Endothelial cell of umbilical vein (primary cell): ENCODE measurements at regions not wholly inside any gene's neighbourhood (a gene's known extent, or its start where the extent isn't known, plus 50 kb on each side); places are given as distances from the start of the nearest gene placed in this dataset.

Experiments used
- BruUV-seq: library from RNA; stranded (reverse); fragments of 400-500 nt; replicated peaks from 2 replicates; lab custom pipeline; 2021; lab: Mats Ljungman, UMichigan
- CTCF ChIA-PET: fragments of 300-600, 350-600 bp; sonication (Branson Sonifier 250); formaldehyde crosslinking; loops from one replicate; lab custom pipeline; 2021; ENCODE audit warnings: antibody characterized with exemption, inconsistent platforms; lab: Charles Lee
- POLR2A ChIA-PET: fragments of 300-600, 350-600 bp; sonication (Branson Sonifier 250); formaldehyde crosslinking; loops from one replicate; lab custom pipeline; 2021; ENCODE audit warnings: antibody characterized with exemption, inconsistent platforms; lab: Charles Lee
- DNase-seq: peaks from one replicate; pipeline ENCODE4 v3.0.0-alpha.2; 2011; ENCODE audit warnings: low read depth, low spot score
- FAIRE-seq: peaks from 2 replicates; lab custom pipeline; 2011; peaks lifted over from hg19 to GRCh38; lab: Jason Lieb, UNC
- H2AFZ ChIP-seq: 2 replicates; pipeline ENCODE4 v1.6.0; 2012; ENCODE audit warnings: low read depth, low read length, control low read depth, inconsistent platforms
- H3K27ac ChIP-seq: 2 replicates; pipeline ENCODE4 v1.5.1; 2011; ENCODE audit warnings: low read depth, mild to moderate bottlenecking, control low read depth, low read length, moderate library complexity; ENCODE audit not compliant: insufficient read depth
- H3K27me3 ChIP-seq, 2 experiments: 2 replicates each; pipeline versions ENCODE4 v1.6.0 to v1.6.1; 2011; ENCODE audit warnings: low read length in 2 of 2, mixed read lengths in 1 of 2; ENCODE audit not compliant: control insufficient read depth in 2 of 2, insufficient read depth in 2 of 2
- H3K36me3 ChIP-seq, 2 experiments: 2 replicates in 1 of 2; 3 replicates in 1 of 2; pipeline ENCODE4 v1.5.1; 2011; ENCODE audit warnings: low read length in 2 of 2, mild to moderate bottlenecking in 1 of 2, moderate library complexity in 1 of 2; ENCODE audit not compliant: control insufficient read depth in 2 of 2, insufficient read depth in 2 of 2; ENCODE audit errors: extremely low read depth in 1 of 2
- H3K4me1 ChIP-seq: 3 replicates; pipeline ENCODE4 v1.5.1; 2011; ENCODE audit warnings: mild to moderate bottlenecking, low read length; ENCODE audit not compliant: control insufficient read depth, insufficient read depth; ENCODE audit errors: extremely low read depth
- H3K4me2 ChIP-seq: 2 replicates; pipeline ENCODE4 v1.6.1; 2011; ENCODE audit warnings: low read length, control low read depth, mixed read lengths; ENCODE audit not compliant: insufficient read depth
- H3K4me3 ChIP-seq, 3 experiments: fragments of 200-600 bp in 1 of 3; sonication (generic), shearing (Covaris generic) in 1 of 3; replicated peaks in 1 of 3; 2 replicates each; pipeline ENCODE4 v1.5.1; 2011 to 2016; ENCODE audit warnings: control low read depth in 3 of 3, low read length in 3 of 3, mild to moderate bottlenecking in 2 of 3, inconsistent platforms in 1 of 3, low read depth in 1 of 3, moderate library complexity in 1 of 3; ENCODE audit not compliant: insufficient read depth in 1 of 3
- H3K79me2 ChIP-seq: 2 replicates; pipeline ENCODE4 v1.6.0; 2012; ENCODE audit warnings: low read length, inconsistent platforms; ENCODE audit not compliant: control insufficient read depth, insufficient read depth
- H3K9ac ChIP-seq: replicated peaks from 2 replicates; pipeline ENCODE3; 2011; ENCODE audit warnings: low read length, control low read depth; ENCODE audit not compliant: insufficient read depth; ENCODE audit errors: extremely low read depth
- H3K9me1 ChIP-seq: replicated peaks from 3 replicates; pipeline ENCODE4 v1.6.0; 2011; ENCODE audit warnings: mild to moderate bottlenecking, low read length; ENCODE audit not compliant: control insufficient read depth, insufficient read depth; ENCODE audit errors: extremely low read depth
- H3K9me3 ChIP-seq: replicated peaks from 2 replicates; pipeline ENCODE4 v1.5.1; 2012; ENCODE audit warnings: low read length, inconsistent platforms; ENCODE audit not compliant: control insufficient read depth, insufficient read depth
- H4K20me1 ChIP-seq: replicated peaks from 2 replicates; pipeline ENCODE3; 2011; ENCODE audit warnings: mild to moderate bottlenecking, low read length; ENCODE audit not compliant: control insufficient read depth, insufficient read depth; ENCODE audit errors: extremely low read depth
- CTCF ChIP-seq, 2 donors: IDR thresholded peaks; 1 replicate in 1 of 2; 2 replicates in 1 of 2; pipeline ENCODE4 v1.5.1; 2011; ENCODE audit warnings: low read length in 2 of 2, mild to moderate bottlenecking in 2 of 2, moderate library complexity in 2 of 2, control low read depth in 1 of 2, inconsistent platforms in 1 of 2, low read depth in 1 of 2; ENCODE audit not compliant: insufficient read depth in 1 of 2; ENCODE audit errors: extremely low read depth in 1 of 2
- EZH2 ChIP-seq: IDR thresholded peaks from 2 replicates; pipeline ENCODE4 v1.6.1; 2012; ENCODE audit warnings: borderline replicate concordance, low read depth, mild to moderate bottlenecking, moderate library complexity, low read length, inconsistent platforms; ENCODE audit not compliant: severe bottlenecking
- FOS ChIP-seq: IDR thresholded peaks from 2 replicates; pipeline ENCODE4 v1.6.1; 2011; ENCODE audit warnings: mild to moderate bottlenecking, low read length, moderate library complexity, borderline replicate concordance; ENCODE audit not compliant: insufficient read depth
- GATA2 ChIP-seq: IDR thresholded peaks from 2 replicates; pipeline ENCODE4 v1.7.0; 2011; ENCODE audit warnings: low read depth, mild to moderate bottlenecking, moderate library complexity, mixed read lengths, low read length; ENCODE audit not compliant: insufficient read length, insufficient read depth
- JUN ChIP-seq: IDR thresholded peaks from 2 replicates; pipeline ENCODE4 v1.6.1; 2011; ENCODE audit warnings: borderline replicate concordance, low read depth; ENCODE audit not compliant: insufficient read length, insufficient read depth
- MAX ChIP-seq: IDR thresholded peaks from 2 replicates; pipeline ENCODE4 v1.6.1; 2011; ENCODE audit not compliant: insufficient read depth, insufficient read length
- MYC ChIP-seq: IDR thresholded peaks from one replicate; pipeline ENCODE4 v1.6.1; 2011; ENCODE audit warnings: mild to moderate bottlenecking, low read depth, low read length
- POLR2A ChIP-seq: IDR thresholded peaks from 2 replicates; pipeline ENCODE4 v1.6.1; 2012; ENCODE audit warnings: low read depth, mild to moderate bottlenecking, control low read depth, low read length
- POLR2AphosphoS5 ChIP-seq: IDR thresholded peaks from 2 replicates; pipeline ENCODE4 v1.6.1; 2012; ENCODE audit warnings: low read depth, mild to moderate bottlenecking, control low read depth, low read length, moderate library complexity; ENCODE audit not compliant: insufficient read depth
- dilution Hi-C: fragments of 300-500 bp; cut with MboI; formaldehyde crosslinking; loops from one replicate; pipeline ENCODE4 v1.15.0; 2019; ENCODE audit warnings: low sequenced_read_pairs; ENCODE audit not compliant: extremely low pct_ligation_motif_present
- intact Hi-C: fragments of 100-400 bp; cut with micrococcal nuclease; formaldehyde crosslinking; loops from one replicate; pipeline ENCODE4 v1.10.0; 2022

- no peak for TF ChIP-seq JUN
- TF ChIP-seq FOS = no peak
- no peak for TF ChIP-seq POLR2A
- no peak for TF ChIP-seq MAX
- TF ChIP-seq EZH2 = no peak
- no peak for TF ChIP-seq POLR2AphosphoS5
- TF ChIP-seq CTCF (IDR thresholded peaks at IDR 0.05; ENCODE audit: extremely low read depth in 1 of 2, insufficient read depth in 1 of 2, low read depth in 1 of 2, low read length in 2 of 2) = no peak
- no peak for TF ChIP-seq GATA2
- no peak for TF ChIP-seq MYC
- Histone ChIP-seq H3K27ac (no peak overlapping the region), H3K9ac (no peak overlapping the region), H2AFZ (no peak overlapping the region), H3K36me3 (no peaks in the 10 kb centered on the region), H4K20me1 (no peaks in the 10 kb centered on the region), H3K27me3 (no peaks in the 10 kb centered on the region), H3K4me3 (no peak overlapping the region), H3K9me1 (no peaks in the 10 kb centered on the region), H3K4me2 (no peak overlapping the region), H3K4me1 (no peaks in the 10 kb centered on the region), H3K79me2 (no peaks in the 10 kb centered on the region), H3K9me3 (no peaks in the 10 kb centered on the region)
- DNase-seq = no peak
- ChIA-PET CTCF (no interaction called here), POLR2A (no interaction called here)
- no TSS peak for BruUV-seq
- dilution Hi-C loops (no loop called here), intact Hi-C loops (no loop called here)
- no peak for FAIRE-seq
Observed at GRCh38 chrX:125103693-125104092, 216.0 kb upstream of the TEX13C start.
